GM12874 (cell line): ENCODE measurements at regions not wholly inside any gene's neighbourhood (a gene's known extent, or its start where the extent isn't known, plus 50 kb on each side); places are given as distances from the start of the nearest gene placed in this dataset.

Source experiments
- CTCF ChIP-seq: IDR thresholded peaks from 2 replicates; pipeline ENCODE4 v1.5.1; 2011; ENCODE audit warnings: low read depth, mild to moderate bottlenecking, control low read depth, low read length, moderate library complexity; ENCODE audit not compliant: insufficient read depth

GRCh38 chr5:25033658-25034057 is 388.9 kb upstream of the CDH10 start:
- no peak for TF ChIP-seq CTCF

- no peak for TF ChIP-seq CTCF
Observed at GRCh38 chr5:25029004-25029403, 384.2 kb upstream of the CDH10 start.

- TF ChIP-seq CTCF = no peak
Observed at GRCh38 chr5:25027526-25027925, 382.7 kb upstream of the CDH10 start.

- TF ChIP-seq CTCF = no peak
Observed at GRCh38 chr5:25027061-25027460, 382.3 kb upstream of the CDH10 start.

GRCh38 chr5:25025831-25026230 is 381.1 kb upstream of the CDH10 start:
- no peak for TF ChIP-seq CTCF

GRCh38 chr5:25020454-25020853 is 375.7 kb upstream of the CDH10 start:
- no peak for TF ChIP-seq CTCF

GRCh38 chr5:25009063-25009462 is 364.3 kb upstream of the CDH10 start:
- TF ChIP-seq CTCF = no peak

GRCh38 chr5:25006734-25007133 is 362.0 kb upstream of the CDH10 start:
- TF ChIP-seq CTCF = no peak
